ENCODE measurements at regions not wholly inside any gene's neighbourhood (a gene's known extent, or its start where the extent isn't known, plus 50 kb on each side); places are given as distances from the start of the nearest gene placed in this dataset.

DNA sequence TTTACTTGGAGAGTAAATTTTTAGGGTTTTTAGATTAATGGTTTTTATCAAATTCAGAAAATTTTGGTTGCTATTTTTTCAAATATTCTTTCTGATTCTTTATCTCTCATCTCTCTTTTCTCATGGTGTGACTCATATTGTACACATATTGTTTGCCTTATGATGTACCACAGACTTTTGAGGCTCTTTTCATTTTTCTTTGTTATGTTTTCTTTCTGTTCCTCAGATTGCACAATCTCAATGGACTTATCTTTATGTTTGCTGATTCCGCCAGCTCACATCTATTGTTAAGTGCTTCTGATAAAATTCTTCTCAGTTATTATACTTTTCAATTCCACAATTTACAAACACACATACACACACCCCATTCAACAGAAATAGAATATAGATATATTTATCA, 168.2 kb upstream of the IGFBP3 start:
- TF ChIP-seq POLR2A (IDR thresholded peaks at IDR 0.05): no peak
- TF ChIP-seq, protein P1, sequence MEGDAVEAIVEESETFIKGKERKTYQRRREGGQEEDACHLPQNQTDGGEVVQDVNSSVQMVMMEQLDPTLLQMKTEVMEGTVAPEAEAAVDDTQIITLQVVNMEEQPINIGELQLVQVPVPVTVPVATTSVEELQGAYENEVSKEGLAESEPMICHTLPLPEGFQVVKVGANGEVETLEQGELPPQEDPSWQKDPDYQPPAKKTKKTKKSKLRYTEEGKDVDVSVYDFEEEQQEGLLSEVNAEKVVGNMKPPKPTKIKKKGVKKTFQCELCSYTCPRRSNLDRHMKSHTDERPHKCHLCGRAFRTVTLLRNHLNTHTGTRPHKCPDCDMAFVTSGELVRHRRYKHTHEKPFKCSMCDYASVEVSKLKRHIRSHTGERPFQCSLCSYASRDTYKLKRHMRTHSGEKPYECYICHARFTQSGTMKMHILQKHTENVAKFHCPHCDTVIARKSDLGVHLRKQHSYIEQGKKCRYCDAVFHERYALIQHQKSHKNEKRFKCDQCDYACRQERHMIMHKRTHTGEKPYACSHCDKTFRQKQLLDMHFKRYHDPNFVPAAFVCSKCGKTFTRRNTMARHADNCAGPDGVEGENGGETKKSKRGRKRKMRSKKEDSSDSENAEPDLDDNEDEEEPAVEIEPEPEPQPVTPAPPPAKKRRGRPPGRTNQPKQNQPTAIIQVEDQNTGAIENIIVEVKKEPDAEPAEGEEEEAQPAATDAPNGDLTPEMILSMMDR (IDR thresholded peaks at IDR 0.05): no peak
